AG04450 (cell line): ENCODE measurements at regions not wholly inside any gene's neighbourhood (a gene's known extent, or its start where the extent isn't known, plus 50 kb on each side); places are given as distances from the start of the nearest gene placed in this dataset.

Experiments
- CTCF ChIA-PET: fragments of 300-600, 350-600 bp; formaldehyde crosslinking; extraction: SDS; loops from one replicate; lab custom pipeline; 2022; ENCODE audit warnings: antibody characterized with exemption, inconsistent platforms; lab: Charles Lee
- POLR2A ChIA-PET: fragments of 350-600 bp; formaldehyde crosslinking; extraction: SDS; loops from one replicate; lab custom pipeline; 2021; ENCODE audit warnings: antibody characterized with exemption, inconsistent platforms; lab: Yijun Ruan, JAX
- DNase-seq: peaks from one replicate; pipeline ENCODE4 v3.0.0-alpha.2; 2011; ENCODE audit warnings: low read depth, low spot score
- H3K27ac ChIP-seq: one replicate; pipeline ENCODE4 v1.5.1; 2012; ENCODE audit warnings: low read depth, low read length, control low read depth
- H3K27me3 ChIP-seq: one replicate; pipeline ENCODE4 v1.6.0; 2012; ENCODE audit warnings: low read length; ENCODE audit not compliant: control insufficient read depth, insufficient read depth
- H3K4me3 ChIP-seq: 2 replicates; pipeline ENCODE4 v1.5.1; 2011; ENCODE audit warnings: mild to moderate bottlenecking, low read depth, low read length, control low read depth
- H3K9me3 ChIP-seq: 2 replicates; pipeline ENCODE4 v1.5.1; 2012; ENCODE audit warnings: low read length; ENCODE audit not compliant: control insufficient read depth, insufficient read depth
- TF ChIP-seq, protein P1 (sequence below): IDR thresholded peaks from 2 replicates; pipeline ENCODE4 v1.5.1; 2011; ENCODE audit warnings: low read depth, low read length, control low read depth, inconsistent platforms

DNA sequence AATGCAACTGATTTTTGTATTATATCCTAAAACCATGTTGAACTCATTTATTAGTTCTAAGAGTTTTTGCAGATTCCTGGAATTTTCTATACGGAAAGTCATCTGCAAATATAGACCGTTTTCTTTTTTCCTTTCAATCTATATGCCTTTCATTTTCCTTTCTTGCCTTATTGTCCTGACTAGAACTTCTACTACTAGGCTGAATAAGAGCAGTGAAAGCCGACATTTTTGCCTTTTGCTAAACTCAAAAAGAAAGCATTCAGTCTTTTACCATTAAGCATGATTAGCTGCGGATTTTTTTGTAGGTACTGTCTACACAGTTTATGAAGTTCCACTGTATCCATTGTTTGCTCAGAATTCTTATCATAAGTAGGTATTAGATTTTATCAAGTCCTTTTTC, 328.4 kb downstream of the TEX29 start:
- TF ChIP-seq, protein P1, sequence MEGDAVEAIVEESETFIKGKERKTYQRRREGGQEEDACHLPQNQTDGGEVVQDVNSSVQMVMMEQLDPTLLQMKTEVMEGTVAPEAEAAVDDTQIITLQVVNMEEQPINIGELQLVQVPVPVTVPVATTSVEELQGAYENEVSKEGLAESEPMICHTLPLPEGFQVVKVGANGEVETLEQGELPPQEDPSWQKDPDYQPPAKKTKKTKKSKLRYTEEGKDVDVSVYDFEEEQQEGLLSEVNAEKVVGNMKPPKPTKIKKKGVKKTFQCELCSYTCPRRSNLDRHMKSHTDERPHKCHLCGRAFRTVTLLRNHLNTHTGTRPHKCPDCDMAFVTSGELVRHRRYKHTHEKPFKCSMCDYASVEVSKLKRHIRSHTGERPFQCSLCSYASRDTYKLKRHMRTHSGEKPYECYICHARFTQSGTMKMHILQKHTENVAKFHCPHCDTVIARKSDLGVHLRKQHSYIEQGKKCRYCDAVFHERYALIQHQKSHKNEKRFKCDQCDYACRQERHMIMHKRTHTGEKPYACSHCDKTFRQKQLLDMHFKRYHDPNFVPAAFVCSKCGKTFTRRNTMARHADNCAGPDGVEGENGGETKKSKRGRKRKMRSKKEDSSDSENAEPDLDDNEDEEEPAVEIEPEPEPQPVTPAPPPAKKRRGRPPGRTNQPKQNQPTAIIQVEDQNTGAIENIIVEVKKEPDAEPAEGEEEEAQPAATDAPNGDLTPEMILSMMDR = no peak
- Histone ChIP-seq H3K27ac (no peak overlapping the region), H3K9me3 (peaks cover 36% of the 10 kb centered on the region), H3K4me3 (no peak overlapping the region), H3K27me3 (no peaks in the 10 kb centered on the region)
- no peak for DNase-seq
- ChIA-PET POLR2A (no interaction called here), CTCF (no interaction called here)

DNA sequence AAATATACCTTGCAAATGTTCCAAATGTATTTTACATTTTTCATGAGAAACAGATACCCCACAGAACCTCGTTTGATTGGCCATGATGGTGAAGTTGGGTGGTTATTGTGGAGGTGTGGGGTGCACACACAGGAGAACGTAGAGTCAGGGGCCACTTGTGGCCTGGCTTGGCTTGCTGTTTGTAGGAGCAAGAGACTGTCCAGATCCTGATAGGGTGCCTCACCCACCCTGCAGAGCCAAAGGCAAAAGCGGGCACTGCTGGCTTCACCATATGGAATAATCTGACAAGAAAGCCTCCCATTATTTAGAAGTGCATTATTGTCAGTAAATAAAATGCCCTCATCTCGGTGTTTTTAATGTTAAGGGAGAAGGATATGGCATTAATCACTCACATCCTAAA, 330.2 kb downstream of the TEX29 start:
- ChIA-PET CTCF (no interaction called here), POLR2A (no interaction called here)
- Histone ChIP-seq H3K4me3 (no peak overlapping the region), H3K27me3 (no peaks in the 10 kb centered on the region), H3K9me3 (peaks cover 34% of the 10 kb centered on the region), H3K27ac (no peak overlapping the region)
- TF ChIP-seq, protein P1 = no peak
- no peak for DNase-seq

DNA sequence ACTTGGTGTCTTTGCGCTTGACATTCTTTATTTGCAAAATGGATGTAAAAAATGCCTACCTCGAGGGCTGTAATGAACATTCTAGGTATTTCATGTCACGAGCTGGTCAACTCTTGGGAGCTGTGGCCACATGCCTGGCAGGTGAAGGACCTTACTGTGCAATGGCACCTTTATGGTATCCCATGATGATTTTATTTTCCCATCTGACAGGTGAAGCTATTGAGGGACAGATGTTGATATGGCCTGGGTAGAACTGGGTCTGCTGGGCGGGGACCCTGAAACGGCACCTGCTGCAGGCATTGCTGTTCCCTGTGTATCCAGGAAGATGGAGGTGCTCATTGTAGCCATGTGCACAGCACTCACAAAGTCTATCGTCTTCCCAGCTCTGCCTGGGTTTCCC, 332.2 kb downstream of the TEX29 start:
- POLR2A ChIA-PET = no interaction called here
- Histone ChIP-seq H3K4me3 (no peak overlapping the region), H3K27ac (no peak overlapping the region), H3K9me3 (peaks cover 42% of the 10 kb centered on the region), H3K27me3 (no peaks in the 10 kb centered on the region)
- CTCF ChIA-PET = no interaction called here
- no peak for DNase-seq
- TF ChIP-seq, protein P1 = no peak

DNA sequence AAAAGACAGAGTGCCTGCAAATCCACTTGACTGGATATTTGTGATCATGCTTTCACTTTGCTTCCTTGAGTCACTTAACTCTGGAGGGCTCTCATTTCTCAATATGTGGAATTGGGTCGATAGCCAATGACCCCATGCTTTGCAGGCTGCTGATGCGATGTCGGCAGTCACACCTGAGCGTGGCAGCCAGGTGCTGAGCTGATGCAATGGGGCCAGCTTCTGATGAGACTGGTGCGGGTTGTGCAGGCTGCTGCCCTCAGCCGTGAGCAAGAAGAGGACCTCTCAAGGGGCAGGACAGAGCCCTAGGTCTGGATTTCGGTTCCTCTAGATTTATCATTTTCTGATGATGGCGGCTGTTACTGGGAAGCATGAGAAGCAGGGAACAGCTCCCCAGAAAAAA, 334.1 kb downstream of the TEX29 start:
- ChIA-PET POLR2A (no interaction called here), CTCF (no interaction called here)
- H3K9me3 ChIP-seq = peaks cover 50% of the 10 kb centered on the region
- TF ChIP-seq, protein P1 = no peak
- no peak overlapping the region for H3K4me3 ChIP-seq
- no peak overlapping the region for H3K27ac ChIP-seq
- DNase-seq = no peak
- H3K27me3 ChIP-seq = no peaks in the 10 kb centered on the region

DNA sequence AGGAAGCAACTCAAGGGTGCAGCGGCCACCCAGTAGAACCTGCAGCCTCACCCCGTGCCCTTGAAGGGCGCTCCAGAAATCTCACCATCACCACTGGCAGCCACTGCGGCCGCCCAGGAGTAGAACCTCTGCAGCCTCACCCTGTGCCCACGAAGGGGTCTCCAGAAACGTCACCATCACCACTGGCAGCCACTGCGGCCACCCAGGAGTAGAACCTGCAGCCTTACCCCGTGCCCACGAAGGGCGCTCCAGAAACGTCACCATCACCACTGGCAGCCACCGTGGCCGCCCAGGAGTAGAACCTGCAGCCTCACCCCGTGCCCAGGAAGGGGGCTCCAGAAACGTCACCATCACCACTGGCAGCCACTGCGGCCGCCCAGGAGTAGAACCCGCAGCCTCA, 336.0 kb downstream of the TEX29 start:
- POLR2A ChIA-PET = no interaction called here
- TF ChIP-seq, protein P1 = no peak

More for the DNA sequence above, 336.0 kb downstream of the TEX29 start:
- DNase-seq = no peak
- Histone ChIP-seq H3K27me3 (no peaks in the 10 kb centered on the region), H3K4me3 (no peak overlapping the region), H3K27ac (no peak overlapping the region), H3K9me3 (peaks cover 60% of the 10 kb centered on the region)
- CTCF ChIA-PET = no interaction called here
